AG10803 (cell line): ENCODE measurements at regions not wholly inside any gene's neighbourhood (a gene's known extent, or its start where the extent isn't known, plus 50 kb on each side); places are given as distances from the start of the nearest gene placed in this dataset.

Experiments
- DNase-seq: peaks from one replicate; pipeline ENCODE4 v3.0.0; 2010; ENCODE audit warnings: low read depth
- H3K4me3 ChIP-seq: 2 replicates; pipeline ENCODE4 v1.5.1; 2011; ENCODE audit warnings: mild to moderate bottlenecking, low read length, control low read depth
- CTCF ChIP-seq: conservative IDR thresholded peaks from 2 replicates; pipeline ENCODE4 v1.5.1; 2011; ENCODE audit warnings: mild to moderate bottlenecking, low read length, control low read depth, inconsistent platforms

- no peak for TF ChIP-seq CTCF
- no peak overlapping the region for H3K4me3 ChIP-seq
- DNase-seq, result no peak
These were observed 265.4 kb upstream of the ADGRL3 start for GRCh38 chr4:60934566-60935295.

GRCh38 chr4:60938181-60938580, 261.9 kb upstream of the ADGRL3 start:
- H3K4me3 ChIP-seq, result no peak overlapping the region
- TF ChIP-seq CTCF, result no peak

GRCh38 chr4:60938621-60939020, 261.5 kb upstream of the ADGRL3 start:
- no peak for DNase-seq
- no peak overlapping the region for H3K4me3 ChIP-seq
- no peak for TF ChIP-seq CTCF

More at GRCh38 chr4:60938181-60938580, 261.9 kb upstream of the ADGRL3 start:
- DNase-seq, result no peak

GRCh38 chr4:60944060-60944459, 256.1 kb upstream of the ADGRL3 start:
- no peak overlapping the region for H3K4me3 ChIP-seq
- TF ChIP-seq CTCF, result no peak
- no peak for DNase-seq

GRCh38 chr4:60945641-60946040, 254.5 kb upstream of the ADGRL3 start:
- DNase-seq, result no peak
- no peak overlapping the region for H3K4me3 ChIP-seq
- TF ChIP-seq CTCF, result no peak

- no peak for DNase-seq
- H3K4me3 ChIP-seq, result no peak overlapping the region
- TF ChIP-seq CTCF, result no peak
These were observed 252.1 kb upstream of the ADGRL3 start for GRCh38 chr4:60948008-60948407.

GRCh38 chr4:60952921-60953320, 247.2 kb upstream of the ADGRL3 start:
- no peak for DNase-seq
- H3K4me3 ChIP-seq, result no peak overlapping the region
- no peak for TF ChIP-seq CTCF
